Epithelial cell of proximal tubule (primary cell): ENCODE measurements at regions not wholly inside any gene's neighbourhood (a gene's known extent, or its start where the extent isn't known, plus 50 kb on each side); places are given as distances from the start of the nearest gene placed in this dataset.

ENCODE experiments used
- DNase-seq: peaks from one replicate; pipeline ENCODE4 v3.0.0-alpha.2; 2011; ENCODE audit warnings: low read depth
- H3K4me3 ChIP-seq: 2 replicates; pipeline ENCODE4 v1.5.1; 2011; ENCODE audit warnings: low read depth, mild to moderate bottlenecking, low read length
- TF ChIP-seq, protein P1 (sequence below): conservative IDR thresholded peaks from 2 replicates; pipeline ENCODE4 v1.5.1; 2012; ENCODE audit warnings: low read depth, mild to moderate bottlenecking, low read length

DNA sequence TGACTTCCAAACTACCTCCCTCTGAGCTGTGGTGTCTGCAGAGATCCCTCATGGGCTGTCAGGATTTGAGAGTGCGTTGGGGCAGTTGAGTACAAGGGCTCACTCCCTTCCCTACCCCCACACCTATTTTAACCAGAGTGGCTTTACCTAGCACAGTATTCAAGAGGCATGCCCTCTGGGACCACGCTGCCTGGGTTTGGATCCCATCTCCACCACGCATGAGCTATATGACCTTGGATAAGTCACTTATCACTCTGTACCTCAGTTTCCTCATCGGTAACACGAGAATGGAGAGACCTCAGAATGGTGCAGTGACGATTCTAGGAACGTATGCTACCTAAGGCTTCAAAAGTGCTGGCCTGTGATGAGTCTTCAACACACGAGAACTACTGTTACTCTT is 147.3 kb upstream of the WNT4 start:
- no peak overlapping the region for H3K4me3 ChIP-seq
- TF ChIP-seq, protein P1, sequence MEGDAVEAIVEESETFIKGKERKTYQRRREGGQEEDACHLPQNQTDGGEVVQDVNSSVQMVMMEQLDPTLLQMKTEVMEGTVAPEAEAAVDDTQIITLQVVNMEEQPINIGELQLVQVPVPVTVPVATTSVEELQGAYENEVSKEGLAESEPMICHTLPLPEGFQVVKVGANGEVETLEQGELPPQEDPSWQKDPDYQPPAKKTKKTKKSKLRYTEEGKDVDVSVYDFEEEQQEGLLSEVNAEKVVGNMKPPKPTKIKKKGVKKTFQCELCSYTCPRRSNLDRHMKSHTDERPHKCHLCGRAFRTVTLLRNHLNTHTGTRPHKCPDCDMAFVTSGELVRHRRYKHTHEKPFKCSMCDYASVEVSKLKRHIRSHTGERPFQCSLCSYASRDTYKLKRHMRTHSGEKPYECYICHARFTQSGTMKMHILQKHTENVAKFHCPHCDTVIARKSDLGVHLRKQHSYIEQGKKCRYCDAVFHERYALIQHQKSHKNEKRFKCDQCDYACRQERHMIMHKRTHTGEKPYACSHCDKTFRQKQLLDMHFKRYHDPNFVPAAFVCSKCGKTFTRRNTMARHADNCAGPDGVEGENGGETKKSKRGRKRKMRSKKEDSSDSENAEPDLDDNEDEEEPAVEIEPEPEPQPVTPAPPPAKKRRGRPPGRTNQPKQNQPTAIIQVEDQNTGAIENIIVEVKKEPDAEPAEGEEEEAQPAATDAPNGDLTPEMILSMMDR = no peak
- DNase-seq = no peak

- TF ChIP-seq, protein P1 = no peak
- DNase-seq = no peak
- no peak overlapping the region for H3K4me3 ChIP-seq
These were observed 147.7 kb upstream of the WNT4 start for GRCh38 chr1:22290611-22291010.

- TF ChIP-seq, protein P1 = no peak
- DNase-seq = no peak
These were observed 148.2 kb upstream of the WNT4 start for GRCh38 chr1:22291057-22291456.

DNA sequence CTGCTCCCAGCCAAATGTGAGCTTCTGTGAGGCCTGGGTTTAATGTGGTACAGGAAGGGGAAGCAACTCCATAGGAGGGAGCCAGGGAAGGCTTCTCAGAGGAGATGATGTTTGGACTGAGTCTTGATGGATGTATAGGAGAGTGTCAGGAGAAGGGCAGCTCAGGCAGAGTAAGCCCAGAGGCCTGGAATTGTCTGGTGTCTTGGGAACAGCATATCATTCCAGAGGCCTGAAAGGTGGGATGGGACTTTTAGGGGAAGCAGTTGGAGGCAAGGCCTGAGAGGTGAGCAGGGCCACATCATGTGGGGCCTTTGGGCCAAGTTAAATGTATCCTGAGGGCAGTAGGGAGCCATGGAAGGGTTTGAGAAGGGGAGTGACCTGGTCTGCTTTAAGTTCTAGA is 148.6 kb upstream of the WNT4 start:
- no peak overlapping the region for H3K4me3 ChIP-seq
- no peak for DNase-seq
- TF ChIP-seq, protein P1 = no peak

More at GRCh38 chr1:22291057-22291456, 148.2 kb upstream of the WNT4 start:
- H3K4me3 ChIP-seq = no peak overlapping the region

GRCh38 chr1:22292011-22292788 is 149.3 kb upstream of the WNT4 start:
- no peak for DNase-seq
- TF ChIP-seq, protein P1 = no peak
- H3K4me3 ChIP-seq = no peak overlapping the region

DNA sequence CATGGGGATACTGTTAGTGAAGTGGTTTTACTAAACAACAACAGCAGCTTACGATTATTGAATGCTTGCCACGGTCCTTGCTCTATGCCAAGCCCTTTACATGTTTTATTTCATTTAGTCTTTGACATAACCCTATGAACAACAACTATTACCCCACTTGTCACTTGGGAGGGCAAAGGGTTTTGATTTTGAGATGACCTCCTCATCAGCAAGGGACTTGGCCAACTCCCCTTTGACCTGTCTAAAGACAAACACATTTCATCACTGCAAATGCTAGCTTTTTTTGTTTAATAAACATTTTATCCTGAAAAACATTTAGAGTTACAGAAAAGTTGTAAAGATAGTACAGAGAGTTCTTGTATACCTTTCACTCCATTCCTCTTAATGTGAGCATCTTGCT is 152.5 kb upstream of the WNT4 start:
- no peak for DNase-seq
- no peak overlapping the region for H3K4me3 ChIP-seq
- TF ChIP-seq, protein P1 = no peak

DNA sequence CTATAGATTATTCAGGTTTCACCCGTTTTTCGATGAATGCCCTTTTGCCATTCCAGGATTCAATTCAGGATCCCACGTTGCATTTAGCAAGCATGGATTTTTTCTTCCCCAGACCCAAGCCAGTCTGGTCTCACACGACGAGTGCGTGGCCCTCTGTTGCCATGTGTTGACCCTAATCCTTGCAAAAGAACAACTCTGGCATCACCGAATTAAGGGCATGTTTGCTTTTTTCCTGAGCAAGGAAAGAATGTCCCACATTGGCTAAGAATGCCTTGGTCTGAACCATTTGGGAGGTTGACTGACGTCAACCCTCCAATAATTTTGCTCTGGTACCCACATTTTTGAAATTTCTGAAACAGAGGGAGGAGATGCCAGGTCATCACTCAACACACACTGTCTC is 153.0 kb upstream of the WNT4 start:
- TF ChIP-seq, protein P1 = no peak
- DNase-seq = no peak
- H3K4me3 ChIP-seq = no peak overlapping the region
